Uterus (tissue), 2 donors: ENCODE measurements at regions not wholly inside any gene's neighbourhood (a gene's known extent, or its start where the extent isn't known, plus 50 kb on each side); places are given as distances from the start of the nearest gene placed in this dataset.

Experiments
- CTCF ChIP-seq, 4 experiments: fragments of 200-600 bp in 2 of 4; fragments of 450-650 bp in 2 of 4; sonication (generic) in 2 of 4; IDR thresholded peaks; one replicate each; pipeline ENCODE4 v1.5.1; 2016 to 2019; ENCODE audit warnings: antibody characterized with exemption in 4 of 4, mild to moderate bottlenecking in 2 of 4, moderate library complexity in 1 of 4
- POLR2A ChIP-seq, 2 donors: fragments of 450-650 bp; IDR thresholded peaks; one replicate each; pipeline ENCODE4 v1.6.1; 2016; ENCODE audit warnings: antibody characterized with exemption in 2 of 2, mild to moderate bottlenecking in 1 of 2, moderate library complexity in 1 of 2

GRCh38 chr3:66604481-66604880 is 103.7 kb upstream of the LRIG1 start:
- TF ChIP-seq CTCF (IDR thresholded peaks at IDR 0.05), result no peak
- TF ChIP-seq POLR2A (IDR thresholded peaks at IDR 0.05), result no peak
